ENCODE measurements at regions not wholly inside any gene's neighbourhood (a gene's known extent, or its start where the extent isn't known, plus 50 kb on each side); places are given as distances from the start of the nearest gene placed in this dataset.

DNA sequence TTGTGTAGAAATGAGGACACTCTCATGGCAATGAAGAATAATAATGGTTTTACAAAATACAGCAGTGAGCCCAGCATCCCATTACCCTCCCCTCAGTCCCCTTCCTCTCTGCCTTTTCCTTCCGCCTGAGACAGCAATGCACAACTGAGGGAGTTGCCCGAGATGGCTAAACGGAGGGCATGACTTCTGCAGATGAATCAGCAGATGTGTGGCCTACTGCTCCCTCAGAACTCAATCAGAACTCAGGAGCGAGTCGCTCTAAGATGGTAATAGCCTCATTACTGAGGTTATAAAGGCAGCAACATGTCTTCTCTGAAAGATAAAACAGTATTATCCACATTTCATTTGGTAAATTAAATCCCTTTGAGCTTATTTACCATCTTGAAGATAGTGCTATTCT, 326.6 kb downstream of the ENC1 start:
- Histone ChIP-seq H3K27ac (no peak overlapping the region), H3K36me3 (no peaks in the 10 kb centered on the region), H3K9me3 (no peaks in the 10 kb centered on the region), H3K27me3 (no peaks in the 10 kb centered on the region), H3K4me3 (no peak overlapping the region), H3K9ac (ENCODE audit: low read depth in 2 of 2, low read length in 2 of 2) (no peak overlapping the region), H3K4me1 (no peaks in the 10 kb centered on the region)
- TF ChIP-seq, protein P1, sequence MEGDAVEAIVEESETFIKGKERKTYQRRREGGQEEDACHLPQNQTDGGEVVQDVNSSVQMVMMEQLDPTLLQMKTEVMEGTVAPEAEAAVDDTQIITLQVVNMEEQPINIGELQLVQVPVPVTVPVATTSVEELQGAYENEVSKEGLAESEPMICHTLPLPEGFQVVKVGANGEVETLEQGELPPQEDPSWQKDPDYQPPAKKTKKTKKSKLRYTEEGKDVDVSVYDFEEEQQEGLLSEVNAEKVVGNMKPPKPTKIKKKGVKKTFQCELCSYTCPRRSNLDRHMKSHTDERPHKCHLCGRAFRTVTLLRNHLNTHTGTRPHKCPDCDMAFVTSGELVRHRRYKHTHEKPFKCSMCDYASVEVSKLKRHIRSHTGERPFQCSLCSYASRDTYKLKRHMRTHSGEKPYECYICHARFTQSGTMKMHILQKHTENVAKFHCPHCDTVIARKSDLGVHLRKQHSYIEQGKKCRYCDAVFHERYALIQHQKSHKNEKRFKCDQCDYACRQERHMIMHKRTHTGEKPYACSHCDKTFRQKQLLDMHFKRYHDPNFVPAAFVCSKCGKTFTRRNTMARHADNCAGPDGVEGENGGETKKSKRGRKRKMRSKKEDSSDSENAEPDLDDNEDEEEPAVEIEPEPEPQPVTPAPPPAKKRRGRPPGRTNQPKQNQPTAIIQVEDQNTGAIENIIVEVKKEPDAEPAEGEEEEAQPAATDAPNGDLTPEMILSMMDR (IDR thresholded peaks at IDR 0.05): no peak
- intact Hi-C loops (cut with DNase I): no loop called here
- DNase-seq: no peak

DNA sequence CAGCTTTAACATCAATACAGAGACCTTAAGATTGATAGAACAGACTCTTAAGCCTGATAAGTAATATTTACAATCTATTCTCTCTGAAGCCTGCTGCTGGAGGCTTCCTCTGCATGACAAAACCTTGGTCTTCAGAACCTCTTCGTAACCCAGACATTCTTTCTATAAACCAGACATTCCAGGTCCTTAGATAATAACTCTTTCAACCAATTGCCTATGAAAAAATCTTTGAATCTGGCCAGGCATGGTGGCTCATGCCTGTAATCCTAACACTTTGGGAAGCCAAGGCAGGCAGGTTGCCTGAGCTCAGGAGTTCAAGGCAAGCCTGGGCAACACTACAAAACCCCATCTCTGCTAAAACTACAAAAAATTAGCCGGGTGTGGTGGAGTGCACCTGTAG, 327.8 kb downstream of the ENC1 start:
- no peak overlapping the region for H3K9ac ChIP-seq (ENCODE audit: low read depth in 2 of 2, low read length in 2 of 2)
- H3K4me1 ChIP-seq: no peaks in the 10 kb centered on the region
- H3K4me3 ChIP-seq: no peak overlapping the region
- H3K36me3 ChIP-seq: no peaks in the 10 kb centered on the region
- no peak overlapping the region for H3K27ac ChIP-seq
- intact Hi-C loops (cut with DNase I): no loop called here
- TF ChIP-seq, protein P1 (IDR thresholded peaks at IDR 0.05): no peak
- no peak for DNase-seq
- no peaks in the 10 kb centered on the region for H3K9me3 ChIP-seq
- no peaks in the 10 kb centered on the region for H3K27me3 ChIP-seq

DNA sequence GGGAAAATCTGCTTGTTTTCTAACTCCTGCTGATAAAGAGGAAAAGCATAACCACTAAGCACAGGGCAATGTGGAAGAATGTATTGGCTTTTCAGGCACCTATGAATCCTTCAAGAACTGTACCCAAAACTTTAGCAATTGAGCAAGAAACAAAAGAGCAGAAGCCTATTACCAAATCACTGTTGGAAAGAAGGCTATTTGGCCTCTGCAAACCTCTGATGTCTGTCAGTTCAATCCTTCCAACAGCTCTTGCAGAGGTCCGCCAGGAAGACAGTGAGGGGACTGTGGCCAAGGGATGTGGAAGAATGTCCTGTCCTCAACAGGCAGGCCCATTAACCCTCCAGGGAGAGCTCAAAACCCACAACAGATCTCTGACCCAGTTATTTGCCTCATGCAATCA, 328.6 kb downstream of the ENC1 start:
- H3K9me3 ChIP-seq: no peaks in the 10 kb centered on the region
- DNase-seq: no peak
- H3K9ac ChIP-seq (ENCODE audit: low read depth in 2 of 2, low read length in 2 of 2): no peak overlapping the region
- intact Hi-C loops (cut with DNase I): no loop called here
- H3K36me3 ChIP-seq: no peaks in the 10 kb centered on the region
- TF ChIP-seq, protein P1 (IDR thresholded peaks at IDR 0.05): no peak
- no peaks in the 10 kb centered on the region for H3K4me1 ChIP-seq
- H3K27me3 ChIP-seq: no peaks in the 10 kb centered on the region
- H3K4me3 ChIP-seq: no peak overlapping the region
- no peak overlapping the region for H3K27ac ChIP-seq

DNA sequence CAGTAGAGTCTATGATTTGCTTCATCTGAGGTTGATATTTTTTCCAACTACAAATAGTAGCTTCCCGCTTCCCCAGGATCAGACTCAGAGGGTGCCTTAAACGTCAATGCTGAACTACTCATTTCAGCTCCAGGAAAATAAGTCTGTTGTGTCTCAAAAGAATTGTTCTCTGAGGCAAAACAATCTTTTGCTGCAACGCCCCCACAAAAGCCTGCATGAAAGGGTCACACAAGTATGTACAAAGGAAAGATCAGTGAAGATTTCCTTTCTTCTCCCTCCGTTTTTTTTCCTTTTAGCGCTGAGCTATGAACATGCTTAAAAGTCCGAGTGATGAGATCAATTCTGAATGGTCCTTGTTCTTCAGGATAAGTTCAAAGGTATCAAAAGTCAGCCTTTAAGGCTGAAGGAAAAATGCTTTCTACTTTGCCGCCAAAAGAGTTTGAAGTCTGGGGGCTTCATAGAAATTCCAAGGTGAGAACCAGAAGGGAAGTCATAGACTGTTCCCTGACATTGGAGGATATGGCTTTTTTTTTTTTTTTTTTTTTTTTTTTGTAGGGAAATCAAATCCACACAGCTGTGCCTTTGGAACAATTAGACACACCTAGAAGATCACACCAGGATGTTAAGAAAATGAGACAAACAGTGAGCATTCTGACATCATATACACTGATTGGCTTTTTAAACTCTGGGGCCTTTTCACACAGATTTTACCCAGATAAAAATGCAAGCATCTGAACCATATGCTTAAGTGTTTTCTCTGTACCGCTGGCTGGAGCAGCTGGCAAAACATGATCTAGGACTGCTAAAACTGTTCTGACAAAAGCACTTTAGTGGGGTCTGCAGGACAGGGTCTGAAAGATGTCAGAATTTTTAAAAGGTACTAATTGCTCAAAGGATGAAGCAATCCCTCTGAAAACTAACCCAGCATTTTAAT, 329.3 kb downstream of the ENC1 start:
- H3K4me3 ChIP-seq: no peak overlapping the region
- no peaks in the 10 kb centered on the region for H3K36me3 ChIP-seq
- TF ChIP-seq, protein P1 (IDR thresholded peaks at IDR 0.05): no peak
- no peak overlapping the region for H3K27ac ChIP-seq
- H3K9ac ChIP-seq (ENCODE audit: low read depth in 2 of 2, low read length in 2 of 2): no peak overlapping the region
- H3K4me1 ChIP-seq: no peaks in the 10 kb centered on the region
- no peaks in the 10 kb centered on the region for H3K9me3 ChIP-seq
- intact Hi-C loops (cut with DNase I): no loop called here
- no peak for DNase-seq
- H3K27me3 ChIP-seq: no peaks in the 10 kb centered on the region

DNA sequence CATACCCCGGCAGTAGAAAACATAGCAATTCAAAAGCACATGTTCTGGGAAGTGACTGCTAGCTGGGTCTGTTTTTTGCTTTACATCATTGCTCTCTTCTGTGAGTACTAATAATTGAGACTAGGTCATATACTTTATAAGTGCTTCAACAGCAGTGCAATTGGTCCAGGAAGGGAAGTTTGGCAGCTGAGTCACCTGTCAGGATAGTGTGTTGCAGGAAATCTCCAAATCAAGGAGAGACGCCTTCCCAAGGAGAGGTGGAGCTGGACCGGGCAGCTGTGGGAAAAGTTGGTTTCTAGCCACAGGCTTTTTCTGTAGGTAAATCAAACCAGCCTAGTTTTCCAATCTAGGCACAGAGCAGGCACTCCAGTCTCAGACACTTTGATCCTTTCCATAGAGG, 330.1 kb downstream of the ENC1 start:
- Histone ChIP-seq H3K9ac (ENCODE audit: low read depth in 2 of 2, low read length in 2 of 2) (no peak overlapping the region), H3K4me3 (no peak overlapping the region), H3K36me3 (no peaks in the 10 kb centered on the region), H3K4me1 (no peaks in the 10 kb centered on the region), H3K9me3 (no peaks in the 10 kb centered on the region), H3K27ac (no peak overlapping the region), H3K27me3 (no peaks in the 10 kb centered on the region)
- DNase-seq: no peak
- intact Hi-C loops (cut with DNase I): no loop called here
- TF ChIP-seq, protein P1 (IDR thresholded peaks at IDR 0.05): no peak

Measured in colonic mucosa (tissue), 4 donors.